IPS-NIHi11 (cell line): ENCODE measurements at regions not wholly inside any gene's neighbourhood (a gene's known extent, or its start where the extent isn't known, plus 50 kb on each side); places are given as distances from the start of the nearest gene placed in this dataset.
"Not testable (repeated sequence)": the region's sequence is repeated elsewhere in the genome, so short reads cannot be mapped to it uniquely, and the experiment has no call there.

Source experiments
- DNase-seq: peaks from one replicate; pipeline ENCODE4 v3.0.0; 2012; ENCODE audit warnings: mixed read lengths, low spot score

DNA sequence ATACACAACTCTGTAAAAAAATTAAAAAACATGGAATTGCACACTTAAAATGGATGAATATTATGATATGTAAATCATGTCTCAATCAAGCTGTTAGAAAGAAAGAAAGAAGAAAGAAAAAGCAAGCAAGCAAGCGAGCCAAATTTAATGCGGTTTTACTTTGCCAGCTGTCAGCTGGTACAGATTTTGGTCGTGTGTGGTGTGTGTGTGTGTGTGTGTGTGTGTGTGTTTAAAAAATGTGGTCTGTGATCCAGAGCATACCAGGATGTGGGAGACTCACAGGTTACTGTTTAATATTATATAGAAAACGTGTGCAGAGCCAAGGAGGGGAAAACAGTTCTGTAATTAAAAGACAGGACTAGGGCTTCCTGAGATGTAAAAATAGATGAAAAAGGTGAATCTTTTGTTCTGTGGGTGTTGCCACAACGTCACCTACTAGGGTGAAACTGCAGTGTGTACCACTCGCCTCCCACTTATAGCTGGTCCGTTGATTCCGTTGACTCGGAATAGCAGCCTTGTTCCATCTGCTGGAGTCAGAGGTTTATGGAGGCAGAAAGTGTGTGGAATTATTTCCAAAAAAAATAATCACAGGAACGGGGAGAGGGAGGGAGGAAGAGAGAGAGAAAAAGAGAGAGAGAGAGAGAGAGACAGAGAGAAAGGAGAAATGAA is 197.7 kb downstream of the BCAS1 start:
- no peak for DNase-seq

DNA sequence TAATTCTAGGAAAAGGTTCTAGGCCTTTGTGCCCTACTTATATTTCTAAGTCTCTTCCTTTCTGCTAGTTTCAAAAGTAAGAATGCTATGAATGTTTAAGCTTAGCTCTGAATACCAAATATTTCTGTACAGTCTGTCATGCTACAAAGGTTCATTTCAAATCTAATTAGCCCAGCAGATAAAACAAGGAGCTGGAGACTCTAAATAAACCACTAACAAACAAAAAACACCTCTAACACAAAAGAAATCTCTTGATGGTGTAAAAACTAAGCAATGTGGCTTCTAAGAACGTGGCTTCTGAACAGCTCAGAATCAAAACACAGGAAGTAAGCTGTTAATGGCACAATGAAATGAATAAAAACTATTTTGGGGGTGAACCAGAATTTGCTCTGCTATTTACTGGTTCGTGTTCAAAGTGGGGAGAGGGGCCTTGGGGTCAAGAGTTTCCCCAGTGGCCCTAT is 198.3 kb downstream of the BCAS1 start:
- DNase-seq = no peak

DNA sequence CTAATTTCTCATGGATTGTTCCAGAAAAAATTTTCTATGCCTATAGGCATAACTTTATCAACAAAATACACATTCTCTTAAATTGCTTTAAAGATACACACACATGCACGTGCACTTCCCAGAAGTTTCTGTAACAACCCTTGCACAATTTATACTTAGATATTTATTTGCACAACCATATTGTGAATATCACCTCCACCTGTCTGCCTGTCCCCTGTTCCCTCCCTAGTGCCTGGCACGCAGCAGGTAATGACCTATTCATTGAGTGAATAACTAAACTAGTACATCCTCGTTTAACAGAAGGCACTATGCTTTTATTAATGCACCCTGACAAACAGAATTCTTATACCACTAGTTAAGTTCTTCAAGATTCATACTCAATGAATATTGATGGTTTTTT is 198.9 kb downstream of the BCAS1 start:
- no peak for DNase-seq

DNA sequence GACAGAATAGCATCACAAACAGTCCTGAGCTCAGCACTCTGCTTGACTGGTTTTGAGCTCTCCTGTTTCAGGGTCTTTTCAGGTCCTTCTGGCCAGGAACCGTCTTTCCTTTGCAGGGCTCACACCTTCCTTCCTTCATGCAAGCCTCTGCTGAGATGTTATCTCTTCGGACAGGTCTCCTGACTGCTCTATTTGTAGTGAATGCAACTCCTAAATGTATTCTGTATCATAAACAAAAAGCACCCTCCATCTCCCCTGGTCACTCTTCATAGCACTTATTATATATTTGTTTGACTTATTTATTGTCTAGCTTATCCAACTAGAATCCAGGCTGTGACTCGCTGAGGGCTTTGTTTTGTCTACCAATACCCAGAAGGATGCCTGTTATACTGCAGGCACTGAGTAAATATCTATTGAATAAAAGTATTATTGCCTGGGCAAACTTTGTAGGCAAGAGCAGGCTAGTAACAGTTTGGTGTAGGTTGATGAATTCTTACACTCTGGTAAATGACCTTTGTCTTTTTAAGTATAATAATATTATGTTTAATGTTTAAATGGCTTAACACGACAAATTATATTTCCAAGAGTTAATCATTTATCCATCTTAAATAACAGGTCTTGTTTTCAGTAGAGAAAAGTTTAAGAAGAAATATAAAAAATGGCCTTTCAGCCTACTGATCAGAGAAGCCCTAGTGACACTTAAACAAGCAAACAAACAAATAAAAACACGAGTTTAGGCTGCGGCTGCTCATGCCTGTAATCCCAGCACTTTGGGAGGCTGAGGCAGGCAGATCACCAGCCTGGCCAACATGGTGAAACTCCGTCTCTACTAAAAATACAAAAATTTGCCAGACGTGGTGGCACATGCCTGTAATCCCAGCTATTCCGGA is 199.7 kb downstream of the BCAS1 start:
- no peak for DNase-seq

DNA sequence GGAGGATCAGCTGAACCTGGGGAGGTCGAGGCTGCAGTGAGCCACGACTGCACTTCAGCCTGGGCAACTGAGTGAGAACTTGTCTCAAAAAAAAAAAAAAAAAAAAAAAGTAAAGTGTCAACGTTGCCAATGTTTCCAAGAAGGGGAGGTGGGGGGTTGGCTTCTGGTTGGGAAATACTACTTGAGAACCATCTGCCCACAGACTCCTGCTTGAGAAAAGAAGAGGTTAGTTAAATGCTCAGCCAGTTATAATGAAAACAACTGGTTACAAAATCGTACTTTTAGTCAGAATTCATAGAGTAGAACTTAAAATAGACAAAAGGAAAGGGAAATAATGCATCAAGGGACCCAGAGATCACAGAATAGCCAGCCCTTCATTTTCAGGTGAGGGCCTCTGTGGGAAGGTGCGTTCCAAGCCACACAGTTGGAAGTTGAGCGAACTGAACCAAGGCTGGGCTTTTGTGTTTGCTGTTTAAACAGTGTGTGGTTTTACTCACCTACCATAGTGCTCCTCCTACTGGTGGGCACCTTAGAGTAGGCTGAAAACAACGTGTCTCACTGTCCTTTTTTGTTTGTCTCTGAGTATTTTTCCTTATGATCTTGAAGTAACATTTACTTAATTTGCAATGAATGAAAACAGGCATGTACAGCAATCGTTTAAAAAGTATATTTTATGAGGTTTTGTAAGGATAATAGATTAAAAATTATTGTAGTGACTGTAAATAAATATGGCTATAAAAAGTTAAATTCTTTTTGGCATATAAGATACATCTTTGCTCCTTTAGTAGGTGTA is 200.7 kb downstream of the BCAS1 start:
- peak; percentile 68 for DNase-seq

DNA sequence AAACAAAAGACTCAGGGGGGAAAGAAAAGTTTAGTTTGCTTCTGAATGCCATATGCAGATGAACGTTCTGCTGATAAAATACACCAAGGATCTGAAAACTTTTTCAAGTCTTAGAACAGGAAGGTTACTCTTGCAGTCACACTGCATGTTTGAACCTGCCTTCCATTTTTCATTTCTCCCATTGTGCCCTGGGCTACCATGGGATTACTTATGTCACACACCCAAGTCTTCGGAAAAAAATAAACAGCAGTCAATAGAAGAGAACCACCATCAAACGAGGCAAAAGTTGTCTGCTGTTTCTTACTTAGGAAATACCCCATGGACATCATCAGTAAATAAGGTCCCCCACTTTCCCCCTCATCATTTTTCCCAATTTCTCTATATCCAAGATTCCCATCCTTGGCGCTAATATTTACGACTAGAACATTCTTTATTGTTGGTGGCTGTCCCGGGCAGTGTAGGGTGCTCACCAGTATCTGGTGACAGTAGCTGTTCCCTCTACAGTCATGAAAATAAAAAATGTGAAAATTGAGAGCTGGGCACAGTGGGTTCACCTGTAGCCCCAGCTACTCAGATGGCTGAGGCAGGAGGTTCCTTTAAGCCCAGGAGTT is 202.5 kb downstream of the BCAS1 start:
- DNase-seq = no peak

DNA sequence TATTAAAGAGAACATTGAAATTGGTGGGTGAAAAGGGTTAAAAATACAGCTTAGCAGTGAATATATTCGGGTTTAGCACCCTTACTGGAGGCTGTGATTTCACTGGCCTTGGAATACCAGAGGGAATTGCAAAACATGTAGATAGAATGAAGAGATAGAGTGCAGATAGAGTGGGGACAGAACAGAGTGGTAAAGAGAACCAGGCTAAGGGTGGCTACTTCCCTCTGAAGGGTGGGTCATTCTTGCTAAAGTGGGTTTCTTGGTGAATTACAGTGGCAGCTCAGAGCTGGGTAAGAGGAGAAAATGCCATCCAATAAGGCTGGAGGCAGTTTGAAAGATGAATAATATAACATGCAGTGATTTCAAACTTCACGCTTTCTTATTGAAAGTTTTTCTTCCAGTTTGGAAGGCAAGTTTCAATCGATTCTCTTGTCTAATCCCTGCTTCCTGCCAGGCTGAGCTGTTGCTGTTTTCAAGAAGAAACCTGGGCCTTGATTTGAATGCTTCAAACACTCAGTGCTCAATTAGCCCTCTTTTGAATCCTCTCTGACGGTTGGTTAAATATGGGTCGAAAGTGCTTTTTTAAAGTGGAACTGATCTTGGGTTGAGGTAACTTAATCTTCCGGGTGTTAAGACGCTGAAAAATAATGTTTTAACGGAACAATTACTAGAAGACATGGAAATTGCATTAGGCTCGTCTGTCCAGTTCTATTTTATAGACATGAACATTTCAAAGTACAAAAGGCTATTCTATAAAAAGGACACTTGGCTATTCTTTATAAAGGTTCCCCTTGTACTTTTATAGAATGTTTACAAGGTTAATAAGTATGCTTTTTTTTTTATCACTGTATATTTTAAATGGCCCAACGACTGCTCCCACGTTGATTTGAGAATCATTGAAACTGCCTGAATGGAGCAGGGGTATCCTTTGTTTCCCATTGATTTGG is 203.3 kb downstream of the BCAS1 start:
- no peak for DNase-seq

DNA sequence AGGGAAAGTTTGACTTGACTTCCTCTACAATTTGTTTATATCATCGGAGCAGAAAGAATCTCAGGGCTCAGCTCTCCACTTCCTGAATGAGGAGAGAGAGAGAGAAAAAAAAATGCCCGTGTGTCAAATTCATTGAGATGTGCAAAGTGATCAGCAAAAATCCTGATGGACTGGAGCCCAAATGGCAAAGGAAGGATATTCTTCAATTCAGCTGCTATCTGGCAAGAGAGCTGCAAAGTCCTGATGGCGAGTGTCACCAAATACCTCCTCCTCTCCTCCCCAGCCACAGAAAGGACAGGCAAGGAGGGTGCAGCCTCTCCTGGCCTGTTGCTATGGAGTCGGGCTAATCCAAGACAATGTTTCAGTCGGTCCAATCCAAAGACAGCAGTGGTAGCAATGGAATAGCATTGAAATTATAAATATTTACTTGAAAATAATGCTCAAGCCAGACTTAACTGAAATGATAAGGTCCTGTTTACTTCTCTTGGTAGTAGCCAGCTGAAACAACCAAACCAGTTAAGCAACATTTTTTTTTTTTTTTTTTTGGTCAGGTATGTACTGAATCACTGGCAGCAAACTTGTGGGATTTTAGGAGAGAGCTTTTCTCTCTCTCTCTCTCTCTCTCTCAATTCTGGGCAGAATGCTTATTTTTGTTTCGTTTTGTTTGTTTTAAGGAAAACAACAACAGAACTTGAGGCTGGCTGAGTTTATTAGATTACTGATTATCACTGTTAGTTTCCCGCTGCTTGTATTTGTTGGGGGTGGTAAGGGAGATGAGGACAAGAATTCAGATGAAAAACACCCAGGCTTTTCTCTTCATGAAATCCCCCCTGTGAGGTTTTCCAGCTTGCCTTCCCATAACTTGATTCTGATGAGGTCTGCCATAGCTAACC is 204.2 kb downstream of the BCAS1 start:
- no peak for DNase-seq

DNA sequence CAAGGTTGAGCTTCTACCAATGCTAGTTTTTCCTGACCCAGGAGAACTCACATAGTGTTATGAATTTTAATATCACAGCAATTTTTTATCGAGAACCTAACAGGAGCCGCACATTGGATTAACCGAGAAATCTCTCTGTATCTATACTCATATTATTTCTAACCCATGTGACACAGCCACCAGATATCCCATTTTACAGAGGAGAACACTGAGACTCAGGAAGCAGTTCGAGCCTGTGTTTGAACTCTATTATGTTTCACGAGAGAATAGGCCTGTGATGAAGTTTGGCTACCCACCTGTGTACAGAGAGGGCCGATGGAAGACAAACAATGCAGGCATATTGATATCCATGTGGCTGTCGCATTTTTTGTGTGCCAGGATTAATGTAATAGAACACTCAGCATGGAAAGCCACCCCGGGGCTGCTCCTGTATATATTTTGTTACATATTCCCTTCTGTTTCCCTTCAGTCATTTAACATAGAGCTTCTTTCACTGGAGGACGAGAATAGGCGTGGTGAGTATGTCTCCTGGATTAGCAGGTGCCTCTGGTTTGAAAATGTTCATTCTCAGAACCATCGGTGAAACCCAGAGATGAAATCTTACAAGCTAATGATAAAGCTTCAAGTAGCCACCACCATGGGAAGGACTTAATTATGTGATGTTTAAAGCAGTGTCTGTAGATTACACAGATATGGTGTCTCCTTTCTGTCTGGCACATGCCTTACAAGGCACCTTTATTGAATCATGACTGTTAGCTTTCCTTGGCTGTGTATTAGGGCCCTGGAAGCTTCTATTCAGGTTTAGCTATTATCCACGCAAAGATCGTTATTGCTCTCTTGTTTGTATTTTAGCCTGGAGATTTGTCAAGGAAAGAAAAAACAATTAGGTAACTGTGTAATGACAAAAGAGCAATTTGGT is 205.4 kb downstream of the BCAS1 start:
- DNase-seq = not testable (repeated sequence)

DNA sequence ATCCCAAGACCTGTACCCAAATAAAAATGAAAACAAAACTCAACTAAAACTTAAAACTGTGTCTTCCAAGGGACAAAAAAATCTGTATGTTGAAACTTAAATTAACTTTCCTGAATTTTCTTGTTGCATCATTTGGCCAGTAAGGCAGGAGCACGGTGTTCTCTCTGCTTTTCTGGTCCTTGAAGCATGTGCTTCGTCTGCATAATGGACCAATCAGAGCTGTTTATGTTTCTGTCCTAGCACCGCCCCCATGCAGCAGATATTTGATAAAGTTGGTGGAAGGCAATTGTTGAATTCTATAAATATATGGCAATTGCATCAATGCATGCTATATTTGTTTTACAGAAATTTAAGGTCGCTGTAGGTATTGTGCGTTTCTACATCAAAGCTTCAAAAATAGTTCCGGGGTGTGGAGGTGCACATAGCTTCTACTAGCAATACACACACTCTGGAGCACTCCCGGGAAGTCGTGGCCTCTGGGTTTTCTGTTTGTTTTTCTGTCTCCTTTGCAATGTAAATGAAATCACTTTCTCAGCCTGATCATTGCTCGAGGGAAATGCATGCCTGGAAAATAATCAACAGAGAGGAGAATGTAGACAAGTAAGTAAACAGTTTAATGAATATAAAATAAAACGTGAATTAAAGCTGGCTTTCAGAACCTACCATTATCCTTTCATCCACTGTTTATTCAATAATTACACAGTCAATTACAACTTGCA is 206.3 kb downstream of the BCAS1 start:
- not testable (repeated sequence) for DNase-seq

DNA sequence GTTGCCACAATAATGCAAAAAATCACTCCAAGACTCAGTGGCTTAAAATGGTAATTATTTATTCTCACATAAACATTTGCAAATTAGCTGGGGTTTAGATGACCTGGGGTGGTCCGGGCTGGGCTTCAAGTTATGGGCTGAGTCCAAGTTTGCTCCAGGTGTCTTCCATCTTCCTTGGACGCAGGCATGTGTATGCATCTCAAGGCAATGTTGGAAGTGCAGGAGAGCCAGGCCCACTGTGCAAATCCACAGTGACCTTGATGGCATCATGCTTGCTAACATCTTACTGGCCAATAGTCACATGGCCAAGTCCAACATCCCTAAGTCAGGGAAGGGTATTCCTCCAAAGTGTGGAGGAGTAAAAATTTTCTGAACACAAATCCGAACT is 206.9 kb downstream of the BCAS1 start:
- DNase-seq = not testable (repeated sequence)

DNA sequence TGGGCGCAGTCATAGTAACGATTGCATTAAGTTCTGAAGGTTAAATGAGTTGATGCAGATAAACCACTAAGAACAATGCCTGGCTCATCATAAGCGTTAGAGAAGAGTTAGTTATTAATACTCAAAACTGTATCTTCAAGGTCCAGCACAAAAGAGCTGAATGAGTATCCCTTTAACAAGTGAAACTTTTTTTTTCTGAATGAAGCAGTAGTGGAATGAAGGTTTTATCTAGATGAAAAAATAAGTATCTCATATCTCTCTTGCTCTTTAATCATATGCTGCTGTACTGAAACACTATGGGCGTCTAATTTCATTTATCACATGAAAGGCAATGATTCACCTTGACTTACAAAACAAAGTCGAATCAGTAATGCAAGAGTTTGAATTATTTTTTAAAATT is 207.4 kb downstream of the BCAS1 start:
- not testable (repeated sequence) for DNase-seq

DNA sequence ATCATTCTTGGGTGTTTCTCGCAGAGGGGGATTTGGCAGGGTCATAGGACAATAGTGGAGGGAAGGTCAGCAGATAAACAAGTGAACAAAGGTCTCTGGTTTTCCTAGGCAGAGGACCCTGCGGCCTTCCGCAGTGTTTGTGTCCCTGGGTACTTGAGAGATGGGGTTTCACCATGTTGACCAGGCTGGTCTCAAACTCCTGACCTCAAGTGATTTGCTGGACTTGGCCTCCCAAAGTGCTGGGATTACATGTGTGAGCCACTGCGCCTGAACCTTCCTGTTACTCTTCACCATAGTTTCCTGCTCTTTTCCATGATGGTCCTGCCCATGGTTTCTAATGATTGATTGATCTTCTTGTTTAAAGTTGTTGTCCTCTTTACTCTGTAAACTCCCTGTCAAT is 207.9 kb downstream of the BCAS1 start:
- DNase-seq = not testable (repeated sequence)

DNA sequence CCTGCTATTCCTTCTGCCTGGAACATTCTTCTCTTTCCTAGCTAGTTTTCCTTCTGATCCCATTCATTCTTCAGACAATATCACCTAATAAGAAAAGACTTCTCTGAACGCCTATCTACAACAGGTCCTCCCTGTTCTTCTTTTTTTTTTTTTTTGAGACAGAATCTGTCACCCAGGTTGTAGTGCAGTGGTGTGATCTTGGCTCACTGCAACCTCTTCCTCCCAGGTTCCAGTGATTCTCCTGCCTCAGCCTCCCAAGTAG is 208.3 kb downstream of the BCAS1 start:
- DNase-seq = not testable (repeated sequence)

DNA sequence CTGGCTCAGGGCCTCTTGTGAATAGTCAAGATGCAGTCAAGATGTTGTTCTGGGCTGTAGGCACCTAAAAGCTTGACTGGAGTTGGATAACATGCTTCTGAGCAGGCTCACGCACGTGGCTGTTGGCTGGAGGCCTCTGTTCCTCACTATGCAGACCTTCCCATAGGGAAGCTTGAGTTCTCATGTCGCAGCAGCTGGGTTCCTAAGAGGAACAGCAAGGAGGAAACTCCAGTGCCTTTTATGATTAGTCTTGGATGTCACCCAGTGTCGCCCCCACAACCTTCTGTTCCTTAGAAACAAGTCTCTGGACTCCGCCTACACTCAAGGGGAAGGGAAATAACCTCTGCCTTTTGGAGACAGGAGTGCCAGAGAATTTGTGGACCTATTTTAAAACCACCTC is 210.7 kb downstream of the BCAS1 start:
- DNase-seq = no peak

DNA sequence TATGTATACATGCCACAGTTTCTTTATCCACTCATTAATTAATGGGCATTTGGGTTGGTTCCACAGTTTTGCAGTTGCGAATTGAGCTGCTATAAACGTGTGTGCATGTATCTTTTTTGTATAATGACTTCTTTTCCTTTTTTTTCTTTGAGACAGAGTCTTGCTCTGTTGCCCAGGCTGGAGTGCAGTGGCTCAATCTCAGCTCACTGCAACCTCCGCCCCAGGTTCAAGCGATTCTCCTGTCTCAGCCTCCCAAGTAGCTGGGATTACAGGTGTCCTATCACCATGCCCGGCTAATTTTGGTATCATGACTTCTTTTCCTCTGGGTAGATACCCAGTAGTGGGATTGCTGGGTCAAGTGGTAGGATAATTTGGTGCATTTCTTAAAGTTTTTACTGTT is 211.4 kb downstream of the BCAS1 start:
- DNase-seq = not testable (repeated sequence)

DNA sequence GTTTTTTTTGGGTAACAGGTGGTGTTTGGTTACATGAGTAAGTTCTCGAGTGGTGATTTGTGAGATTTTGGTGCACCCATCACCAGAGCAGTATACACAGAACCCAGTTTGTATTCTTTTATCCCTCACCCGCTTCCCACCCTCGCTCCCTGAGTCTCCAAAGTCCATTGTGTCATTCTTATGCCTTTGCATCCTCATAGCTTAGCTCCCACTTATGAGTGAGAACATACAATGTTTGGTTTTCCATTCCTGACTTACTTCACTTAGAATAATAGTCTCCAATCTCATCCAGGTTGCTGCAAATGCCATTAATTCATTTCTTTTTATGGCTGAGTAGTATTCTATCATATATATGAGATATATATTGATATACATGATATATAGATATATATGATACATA is 211.9 kb downstream of the BCAS1 start:
- not testable (repeated sequence) for DNase-seq

DNA sequence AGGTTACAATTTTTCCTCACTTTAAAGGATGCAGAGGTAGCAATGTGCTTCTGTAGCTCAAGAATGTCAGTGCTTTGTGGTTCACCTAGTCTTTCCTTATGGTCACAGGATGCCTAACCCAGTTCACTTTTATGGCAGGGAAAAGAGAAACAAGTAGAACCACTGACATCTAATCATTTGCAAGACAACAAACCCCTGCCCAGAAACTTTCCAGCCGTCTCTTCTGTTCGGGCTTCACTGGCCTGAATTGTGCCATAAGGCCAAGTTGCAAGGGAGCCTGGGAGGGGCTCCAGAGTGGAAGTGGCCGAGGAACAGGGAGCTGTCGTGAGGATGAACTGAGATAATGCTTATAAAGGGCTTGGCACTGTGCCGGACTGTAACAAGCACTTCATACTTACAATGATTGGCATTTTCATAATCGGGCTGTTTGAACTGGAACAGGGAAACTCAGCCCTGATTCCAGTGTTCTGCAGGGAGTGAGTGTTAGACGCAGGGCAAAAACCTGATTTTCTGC is 212.6 kb downstream of the BCAS1 start:
- peak; percentile 22 for DNase-seq
